A673 (cell line): ENCODE measurements at regions not wholly inside any gene's neighbourhood (a gene's known extent, or its start where the extent isn't known, plus 50 kb on each side); places are given as distances from the start of the nearest gene placed in this dataset.
"Not testable (repeated sequence)": the region's sequence is repeated elsewhere in the genome, so short reads cannot be mapped to it uniquely, and the experiment has no call there.

Source experiments
- BruUV-seq: library from RNA; stranded (reverse); fragments of 400-500 nt; replicated peaks from 2 replicates; lab custom pipeline; 2021; lab: Mats Ljungman, UMichigan
- CTCF ChIA-PET: fragments of 300-600 bp; sonication (Branson Sonifier 250); formaldehyde crosslinking; loops from one replicate; lab custom pipeline; 2022; ENCODE audit warnings: antibody characterized with exemption; lab: Charles Lee
- POLR2A ChIA-PET: fragments of 300-600 bp; sonication (Branson Sonifier 250); formaldehyde crosslinking; loops from one replicate; lab custom pipeline; 2022; ENCODE audit warnings: antibody characterized with exemption; ENCODE audit not compliant: low non-redundant PET; lab: Charles Lee
- DNase-seq: peaks from one replicate; pipeline ENCODE4 v3.0.0-alpha.2; 2015; ENCODE audit warnings: low spot score
- H3K27ac ChIP-seq: fragments of 200-600 bp; sonication (generic); 2 replicates; pipeline ENCODE4 v1.5.1; 2016; ENCODE audit warnings: mixed run types, low read depth, mild to moderate bottlenecking, mixed read lengths, antibody characterized with exemption, low read length; ENCODE audit not compliant: poor library complexity, severe bottlenecking
- H3K27me3 ChIP-seq: fragments of 200-600 bp; sonication (generic); replicated peaks from 2 replicates; pipeline ENCODE4 v1.6.1; 2017; ENCODE audit warnings: mixed run types, low read depth, mild to moderate bottlenecking, mixed read lengths, antibody characterized with exemption, low read length; ENCODE audit not compliant: insufficient read depth, poor library complexity
- H3K36me3 ChIP-seq: fragments of 200-600 bp; sonication (generic); 2 replicates; pipeline ENCODE4 v1.6.1; 2016; ENCODE audit warnings: mixed run types, mild to moderate bottlenecking, mixed read lengths, antibody characterized with exemption, low read length; ENCODE audit not compliant: insufficient read depth, poor library complexity, severe bottlenecking
- H3K4me1 ChIP-seq: fragments of 200-600 bp; sonication (generic); 2 replicates; pipeline ENCODE4 v1.6.1; 2017; ENCODE audit warnings: mixed run types, mild to moderate bottlenecking, mixed read lengths, antibody characterized with exemption, low read length; ENCODE audit not compliant: insufficient read depth, poor library complexity, severe bottlenecking
- H3K4me3 ChIP-seq: fragments of 200-600 bp; sonication (generic); 2 replicates; pipeline ENCODE4 v1.5.1; 2016; ENCODE audit warnings: low read depth, mixed run types, mild to moderate bottlenecking, mixed read lengths, low read length; ENCODE audit not compliant: poor library complexity, severe bottlenecking
- H3K9me3 ChIP-seq: fragments of 200-600 bp; sonication (generic); 2 replicates; pipeline ENCODE4 v1.6.1; 2016; ENCODE audit warnings: mixed run types, low read depth, mild to moderate bottlenecking, mixed read lengths, antibody characterized with exemption, low read length; ENCODE audit not compliant: poor library complexity, severe bottlenecking
- EZH2 ChIP-seq: fragments of 200-600 bp; sonication (generic); IDR thresholded peaks from 2 replicates; pipeline ENCODE4 v1.6.1; 2017; ENCODE audit warnings: borderline replicate concordance, low read depth, mild to moderate bottlenecking, mixed read lengths, antibody characterized with exemption, low read length; ENCODE audit not compliant: poor library complexity, severe bottlenecking
- intact Hi-C: fragments of 100-400 bp; cut with micrococcal nuclease; formaldehyde crosslinking; loops from one replicate; pipeline ENCODE4 v1.10.0; 2022; ENCODE audit not compliant: unreplicated experiment
- TF ChIP-seq, protein P1 (sequence below): fragments of 300-800, 200-600 bp; sonication (generic); conservative IDR thresholded peaks from 2 replicates; pipeline ENCODE4 v1.5.1; 2017; ENCODE audit warnings: low read depth, mild to moderate bottlenecking, antibody characterized with exemption, low read length, moderate library complexity, mixed read lengths

DNA sequence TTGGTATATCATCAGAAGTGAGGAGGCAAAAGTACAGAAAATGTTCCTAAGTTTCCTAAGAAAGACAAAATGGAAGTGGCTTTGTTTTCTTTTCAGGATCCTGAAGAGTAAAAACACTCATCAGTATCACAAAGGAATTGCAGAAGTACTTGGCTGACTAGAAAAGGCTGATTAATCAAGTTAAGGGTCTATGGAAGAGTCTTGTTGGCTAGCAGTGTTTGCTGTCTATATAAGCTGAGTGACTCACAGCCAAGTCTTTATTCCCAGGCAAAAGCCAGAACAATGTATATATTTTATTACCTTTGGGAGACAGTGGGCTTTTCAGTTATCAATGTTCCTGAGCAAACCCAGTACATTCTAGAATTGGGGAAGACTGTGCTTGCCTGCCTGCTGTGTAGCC, 777.0 kb downstream of the PLA2G4A start:
- Histone ChIP-seq H3K27ac (no peak overlapping the region), H3K4me3 (no peak overlapping the region), H3K9me3 (no peaks in the 10 kb centered on the region), H3K27me3 (no peaks in the 10 kb centered on the region), H3K36me3 (no peaks in the 10 kb centered on the region), H3K4me1 (no peaks in the 10 kb centered on the region)
- POLR2A ChIA-PET, result no interaction called here
- TF ChIP-seq EZH2, result no peak
- TF ChIP-seq, protein P1, sequence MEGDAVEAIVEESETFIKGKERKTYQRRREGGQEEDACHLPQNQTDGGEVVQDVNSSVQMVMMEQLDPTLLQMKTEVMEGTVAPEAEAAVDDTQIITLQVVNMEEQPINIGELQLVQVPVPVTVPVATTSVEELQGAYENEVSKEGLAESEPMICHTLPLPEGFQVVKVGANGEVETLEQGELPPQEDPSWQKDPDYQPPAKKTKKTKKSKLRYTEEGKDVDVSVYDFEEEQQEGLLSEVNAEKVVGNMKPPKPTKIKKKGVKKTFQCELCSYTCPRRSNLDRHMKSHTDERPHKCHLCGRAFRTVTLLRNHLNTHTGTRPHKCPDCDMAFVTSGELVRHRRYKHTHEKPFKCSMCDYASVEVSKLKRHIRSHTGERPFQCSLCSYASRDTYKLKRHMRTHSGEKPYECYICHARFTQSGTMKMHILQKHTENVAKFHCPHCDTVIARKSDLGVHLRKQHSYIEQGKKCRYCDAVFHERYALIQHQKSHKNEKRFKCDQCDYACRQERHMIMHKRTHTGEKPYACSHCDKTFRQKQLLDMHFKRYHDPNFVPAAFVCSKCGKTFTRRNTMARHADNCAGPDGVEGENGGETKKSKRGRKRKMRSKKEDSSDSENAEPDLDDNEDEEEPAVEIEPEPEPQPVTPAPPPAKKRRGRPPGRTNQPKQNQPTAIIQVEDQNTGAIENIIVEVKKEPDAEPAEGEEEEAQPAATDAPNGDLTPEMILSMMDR, result no peak
- intact Hi-C loops, result no loop called here
- DNase-seq, result no peak
- CTCF ChIA-PET, result no interaction called here
- no TSS peak for BruUV-seq

DNA sequence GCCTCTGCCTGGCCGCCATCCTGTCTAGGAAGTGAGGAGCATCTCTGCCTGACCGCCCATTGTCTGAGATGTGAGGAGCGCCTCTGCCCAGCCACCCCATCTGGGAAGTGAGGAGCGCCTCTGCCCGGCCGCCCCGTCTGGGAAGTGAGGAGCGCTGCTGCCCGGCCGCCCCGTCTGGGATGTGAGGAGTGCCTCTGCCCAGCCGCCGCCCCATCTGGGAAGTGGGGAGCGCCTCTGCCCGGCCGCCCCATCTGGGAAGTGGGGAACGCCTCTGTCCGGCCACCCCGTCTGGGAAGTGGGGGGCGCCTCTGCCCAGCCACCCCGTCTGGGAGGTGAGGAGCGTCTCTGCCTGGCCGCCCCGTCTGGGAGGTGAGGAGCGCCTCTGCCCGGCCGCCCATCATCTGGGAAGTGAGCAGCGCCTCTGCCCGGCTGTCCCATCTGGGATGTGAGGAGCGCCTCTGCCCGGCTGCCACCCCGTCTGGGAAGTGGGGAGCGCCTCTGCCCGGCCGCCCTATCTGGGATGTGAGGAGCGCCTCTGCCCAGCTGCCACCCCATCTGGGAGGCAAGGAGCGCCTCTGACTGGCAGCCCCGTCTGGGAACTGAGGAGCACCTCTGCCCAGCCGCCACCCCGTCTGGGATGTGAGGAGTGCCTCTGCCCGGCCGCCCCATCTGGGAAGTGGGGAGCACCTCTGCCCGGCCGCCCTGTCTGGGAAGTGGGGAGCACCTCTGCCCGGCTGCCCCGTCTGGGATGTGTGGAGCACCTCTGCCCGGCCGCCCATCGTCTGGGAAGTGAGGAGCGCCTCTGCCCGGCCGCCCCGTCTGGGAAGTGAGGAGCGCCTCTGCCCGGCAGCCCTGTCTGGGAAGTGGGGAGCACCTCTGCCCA, 787.3 kb downstream of the PLA2G4A start:
- H3K4me3 ChIP-seq, POLR2A ChIA-PET, DNase-seq, intact Hi-C loops, H3K36me3 ChIP-seq, H3K4me1 ChIP-seq, H3K27ac ChIP-seq, CTCF ChIA-PET, H3K27me3 ChIP-seq, BruUV-seq, H3K9me3 ChIP-seq: not testable (repeated sequence)

DNA sequence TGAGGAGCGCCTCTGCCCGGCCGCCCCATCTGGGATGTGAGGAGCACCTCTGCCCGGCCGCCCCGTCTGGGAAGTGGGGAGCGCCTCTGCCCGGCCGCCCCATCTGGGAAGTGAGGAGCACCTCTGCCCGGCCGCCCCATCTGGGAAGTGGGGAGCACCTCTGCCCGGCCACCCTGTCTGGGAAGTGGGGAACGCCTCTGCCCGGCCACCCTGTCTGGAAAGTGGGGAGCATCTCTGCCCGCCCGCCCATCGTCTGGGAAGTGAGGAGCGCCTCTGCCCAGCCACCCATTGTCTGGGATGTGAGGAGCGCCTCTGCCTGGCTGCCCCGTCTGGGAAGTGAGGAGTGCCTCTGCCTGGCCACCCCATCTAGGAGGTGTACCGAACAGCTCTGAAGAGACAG, 788.1 kb downstream of the PLA2G4A start:
- H3K27me3 ChIP-seq, CTCF ChIA-PET, BruUV-seq, DNase-seq, H3K9me3 ChIP-seq, H3K4me1 ChIP-seq, intact Hi-C loops, H3K27ac ChIP-seq, H3K36me3 ChIP-seq, H3K4me3 ChIP-seq, POLR2A ChIA-PET: not testable (repeated sequence)

DNA sequence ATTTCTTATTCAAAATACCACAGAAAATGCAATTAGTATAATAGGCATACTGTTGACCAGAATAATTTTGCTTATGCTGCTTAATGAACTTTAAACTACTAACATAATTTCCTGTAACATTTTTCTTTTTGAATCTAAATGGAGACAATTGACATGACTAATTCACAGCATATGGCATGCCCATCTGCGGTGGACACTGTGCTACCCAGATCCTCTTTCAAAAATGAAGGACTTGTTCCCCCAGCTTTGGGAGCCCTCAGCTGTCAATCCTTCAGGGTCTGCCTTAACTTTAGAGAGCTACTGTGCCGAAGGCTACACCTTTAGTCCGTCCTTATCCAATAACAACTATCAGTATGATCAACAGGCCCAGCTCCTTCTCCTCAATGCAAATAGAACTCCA, 789.0 kb downstream of the PLA2G4A start:
- H3K36me3 ChIP-seq, result no peaks in the 10 kb centered on the region
- no peaks in the 10 kb centered on the region for H3K9me3 ChIP-seq
- no peak for DNase-seq
- H3K4me3 ChIP-seq, result no peak overlapping the region
- BruUV-seq, result no TSS peak
- POLR2A ChIA-PET, result no interaction called here
- no peaks in the 10 kb centered on the region for H3K27me3 ChIP-seq
- no peak overlapping the region for H3K27ac ChIP-seq
- CTCF ChIA-PET, result no interaction called here
- H3K4me1 ChIP-seq, result no peaks in the 10 kb centered on the region
- TF ChIP-seq EZH2, result no peak
- TF ChIP-seq, protein P1, result no peak
- intact Hi-C loops, result no loop called here
